Thymus (tissue), 11 donors: ENCODE measurements at regions not wholly inside any gene's neighbourhood (a gene's known extent, or its start where the extent isn't known, plus 50 kb on each side); places are given as distances from the start of the nearest gene placed in this dataset.
A peak's percentile ranks its signal among the peaks of the same experiment; 100 is the strongest.

Experiments
- DNase-seq, 9 donors: peaks; one replicate each; pipeline ENCODE4 v3.0.0-alpha.2; 2013; ENCODE audit warnings: low spot score in 9 of 9, low read depth in 6 of 9, missing footprints in 1 of 9
- H3K27ac ChIP-seq, 2 donors: one replicate each; pipeline ENCODE4 v1.5.1; 2013; ENCODE audit warnings: control low read depth in 1 of 2, low read depth in 1 of 2, low read length in 1 of 2, mild to moderate bottlenecking in 1 of 2, moderate library complexity in 1 of 2
- H3K27me3 ChIP-seq, 2 donors: one replicate each; pipeline ENCODE4 v1.5.1; 2013; ENCODE audit warnings: low read length in 1 of 2; ENCODE audit not compliant: control insufficient read depth in 2 of 2, insufficient read depth in 1 of 2
- H3K36me3 ChIP-seq, 2 donors: one replicate each; pipeline ENCODE4 v1.5.1; 2013; ENCODE audit warnings: low read length in 1 of 2, mild to moderate bottlenecking in 1 of 2, moderate library complexity in 1 of 2; ENCODE audit not compliant: control insufficient read depth in 2 of 2, insufficient read depth in 2 of 2
- H3K4me1 ChIP-seq, 2 donors: one replicate each; pipeline ENCODE4 v1.5.1; 2013; ENCODE audit warnings: low read length in 2 of 2; ENCODE audit not compliant: control insufficient read depth in 2 of 2, insufficient read depth in 2 of 2
- H3K4me3 ChIP-seq, 2 donors: one replicate each; pipeline ENCODE4 v1.5.1; 2013; ENCODE audit warnings: low read length in 2 of 2, control low read depth in 1 of 2, mild to moderate bottlenecking in 1 of 2
- H3K9me3 ChIP-seq, 2 donors: one replicate each; pipeline ENCODE4 v1.5.1; 2013; ENCODE audit warnings: low read length in 1 of 2, mild to moderate bottlenecking in 1 of 2; ENCODE audit not compliant: control insufficient read depth in 2 of 2, insufficient read depth in 1 of 2
- WGBS: extraction: QIAGEN DNeasy Blood & Tissue Kit; methylation state at CpG from one replicate; pipeline ENCODE4 v1.1.7; 2013; 5-methylcytosine and 5-hydroxymethylcytosine counted together
- donor health status: healthy.

DNA sequence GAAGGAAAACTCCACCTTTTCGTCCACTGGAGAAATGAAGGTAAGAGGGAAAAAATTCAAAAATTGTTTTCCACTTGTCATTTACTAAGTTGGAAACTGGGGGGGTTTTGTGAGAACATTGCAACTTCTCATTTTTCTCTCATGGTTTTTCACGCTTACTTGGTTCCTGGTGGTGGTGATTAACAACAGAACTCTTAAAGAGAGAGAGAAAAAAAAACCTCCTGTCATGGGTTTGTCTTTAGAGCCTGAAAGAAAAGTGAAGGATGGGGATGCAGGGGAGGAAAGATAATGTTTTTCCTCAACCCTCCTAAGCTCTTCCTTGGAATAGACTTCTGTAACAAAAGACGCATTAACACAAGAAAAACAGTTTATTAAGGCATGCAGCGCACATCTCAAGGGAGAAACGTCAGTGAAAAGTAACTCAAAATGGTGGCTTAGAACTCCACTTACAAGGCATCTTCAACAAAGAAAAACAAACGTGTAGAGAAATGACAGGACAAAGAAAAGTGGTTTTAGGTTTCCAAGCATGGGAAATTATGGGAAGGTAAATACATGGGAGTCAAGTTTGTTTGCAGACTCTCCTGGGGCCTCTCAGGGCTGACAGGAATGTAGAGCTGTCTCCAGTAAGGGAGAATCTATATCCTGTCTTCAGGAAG, 81.9 kb upstream of the ATF7IP start:
- Histone ChIP-seq H3K36me3 (no peaks in the 10 kb centered on the region), H3K27ac (peak overlapping the region in 1 of 2 donors; percentile 51), H3K27me3 (no peaks in the 10 kb centered on the region), H3K9me3 (peaks cover 0 to 14% of the 10 kb centered on the region in 2 donors), H3K4me3 (no peak overlapping the region), H3K4me1 (peaks cover 0 to 3% of the 10 kb centered on the region in 2 donors)
- 85% methylated on average over 6 of the region's 6 CpGs for WGBS
- DNase-seq = no peak

- Histone ChIP-seq H3K9me3 (peaks cover 0 to 17% of the 10 kb centered on the region in 2 donors), H3K4me3 (no peak overlapping the region), H3K4me1 (peaks cover 0 to 3% of the 10 kb centered on the region in 2 donors), H3K36me3 (no peaks in the 10 kb centered on the region), H3K27ac (peak overlapping the region in 1 of 2 donors; percentile 51), H3K27me3 (no peaks in the 10 kb centered on the region)
- DNase-seq = no peak
- WGBS = 95% methylated on average over 7 of the region's 7 CpGs
Measured at GRCh38 chr12:14284184-14284722, 81.2 kb upstream of the ATF7IP start.

GRCh38 chr12:14289601-14290000, 75.9 kb upstream of the ATF7IP start:
- H3K27me3 ChIP-seq = no peaks in the 10 kb centered on the region
- no peak for DNase-seq
- no peak overlapping the region for H3K27ac ChIP-seq
- no peaks in the 10 kb centered on the region for H3K36me3 ChIP-seq
- peaks cover 0 to 11% of the 10 kb centered on the region in 2 donors for H3K9me3 ChIP-seq
- WGBS = 49% methylated on average over 1 of the region's 1 CpG
- H3K4me1 ChIP-seq = no peaks in the 10 kb centered on the region
- no peak overlapping the region for H3K4me3 ChIP-seq

DNA sequence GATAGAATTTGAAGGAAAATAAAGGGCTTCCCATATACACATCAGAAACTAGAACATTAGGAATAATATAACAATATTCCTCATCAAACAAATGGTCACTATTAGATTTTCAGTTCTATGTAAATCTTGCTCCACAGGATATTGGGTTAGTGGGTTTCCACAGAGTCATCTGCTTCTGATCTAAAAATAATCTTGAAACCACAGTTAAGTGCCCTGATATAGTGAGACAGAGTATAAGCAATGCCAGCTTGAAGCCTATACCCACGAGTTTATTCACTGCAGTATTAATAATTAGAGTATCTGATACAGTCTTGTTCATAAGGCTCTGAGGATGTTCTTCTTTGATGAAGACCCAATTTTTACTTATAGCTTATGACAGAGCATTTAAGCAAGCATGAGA, 74.5 kb upstream of the ATF7IP start:
- Histone ChIP-seq H3K4me3 (no peak overlapping the region), H3K9me3 (peaks cover 0 to 11% of the 10 kb centered on the region in 2 donors), H3K27ac (no peak overlapping the region), H3K4me1 (no peaks in the 10 kb centered on the region), H3K27me3 (no peaks in the 10 kb centered on the region), H3K36me3 (no peaks in the 10 kb centered on the region)
- WGBS = 21% methylated on average over 1 of the region's 1 CpG
- DNase-seq = no peak

- no peaks in the 10 kb centered on the region for H3K36me3 ChIP-seq
- H3K4me3 ChIP-seq = no peak overlapping the region
- peaks cover 0 to 5% of the 10 kb centered on the region in 2 donors for H3K9me3 ChIP-seq
- H3K4me1 ChIP-seq = no peaks in the 10 kb centered on the region
- no peak overlapping the region for H3K27ac ChIP-seq
- H3K27me3 ChIP-seq = no peaks in the 10 kb centered on the region
- no peak for DNase-seq
Measured at GRCh38 chr12:14303661-14304155, 61.8 kb upstream of the ATF7IP start.

- WGBS = 99% methylated on average over 3 of the region's 3 CpGs
- H3K36me3 ChIP-seq = no peaks in the 10 kb centered on the region
- no peaks in the 10 kb centered on the region for H3K27me3 ChIP-seq
- H3K27ac ChIP-seq = no peak overlapping the region
- no peak overlapping the region for H3K4me3 ChIP-seq
- no peak for DNase-seq
- H3K4me1 ChIP-seq = no peaks in the 10 kb centered on the region
- no peaks in the 10 kb centered on the region for H3K9me3 ChIP-seq
Measured at GRCh38 chr12:14307004-14307403, 58.5 kb upstream of the ATF7IP start.

DNA sequence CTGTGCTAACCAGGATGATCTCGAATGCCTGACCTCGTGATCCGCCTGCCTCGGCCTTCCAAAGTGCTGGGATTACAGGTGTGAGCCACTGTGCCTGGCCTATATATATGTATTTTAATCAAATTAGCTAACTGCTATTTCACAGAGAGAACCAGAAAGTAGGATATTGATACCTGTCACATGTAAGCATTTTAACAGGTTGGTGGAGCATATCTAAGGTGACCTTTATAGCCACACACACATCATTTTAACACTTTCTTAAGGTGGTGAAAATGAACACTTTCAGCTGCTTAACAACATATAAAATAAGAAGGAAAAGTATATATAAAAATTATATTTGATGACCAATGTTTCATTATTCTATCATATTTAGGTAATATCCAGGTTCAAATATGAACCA, 57.0 kb upstream of the ATF7IP start:
- 98% methylated on average over 4 of the region's 4 CpGs for WGBS
- Histone ChIP-seq H3K27ac (no peak overlapping the region), H3K4me1 (no peaks in the 10 kb centered on the region), H3K27me3 (no peaks in the 10 kb centered on the region), H3K4me3 (no peak overlapping the region), H3K36me3 (no peaks in the 10 kb centered on the region), H3K9me3 (no peaks in the 10 kb centered on the region)
- DNase-seq = no peak

DNA sequence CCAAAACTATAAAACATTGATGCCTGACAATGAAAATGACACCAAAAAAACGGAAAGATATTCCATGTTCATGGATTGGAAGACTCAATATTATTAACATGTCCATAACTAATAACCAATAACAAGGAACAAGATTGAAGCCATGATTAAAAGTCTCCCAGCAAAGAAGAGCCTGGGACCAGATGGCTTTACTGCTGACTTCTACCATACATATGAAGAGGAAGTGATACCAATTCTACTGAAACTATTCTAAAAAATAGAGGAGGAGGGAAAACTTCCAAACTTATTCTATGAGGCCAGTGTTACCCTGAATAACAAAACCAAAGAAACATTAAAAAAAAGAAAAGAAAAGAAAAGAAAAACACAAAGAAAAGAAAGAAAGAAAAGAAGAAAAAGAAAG, 54.6 kb upstream of the ATF7IP start:
- Histone ChIP-seq H3K4me1 (no peaks in the 10 kb centered on the region), H3K27me3 (no peaks in the 10 kb centered on the region), H3K9me3 (no peaks in the 10 kb centered on the region), H3K4me3 (no peak overlapping the region), H3K36me3 (no peaks in the 10 kb centered on the region), H3K27ac (no peak overlapping the region)
- no peak for DNase-seq
- WGBS = 95% methylated on average over 1 of the region's 1 CpG

- no peak overlapping the region for H3K4me3 ChIP-seq
- no peaks in the 10 kb centered on the region for H3K4me1 ChIP-seq
- H3K9me3 ChIP-seq = no peaks in the 10 kb centered on the region
- no peaks in the 10 kb centered on the region for H3K27me3 ChIP-seq
- H3K36me3 ChIP-seq = no peaks in the 10 kb centered on the region
- H3K27ac ChIP-seq = no peak overlapping the region
- WGBS = 90% methylated on average over 7 of the region's 7 CpGs
- no peak for DNase-seq
Measured at GRCh38 chr12:14313379-14314138, 51.9 kb upstream of the ATF7IP start.
